ENCODE measurements at regions not wholly inside any gene's neighbourhood (a gene's known extent, or its start where the extent isn't known, plus 50 kb on each side); places are given as distances from the start of the nearest gene placed in this dataset.

DNA sequence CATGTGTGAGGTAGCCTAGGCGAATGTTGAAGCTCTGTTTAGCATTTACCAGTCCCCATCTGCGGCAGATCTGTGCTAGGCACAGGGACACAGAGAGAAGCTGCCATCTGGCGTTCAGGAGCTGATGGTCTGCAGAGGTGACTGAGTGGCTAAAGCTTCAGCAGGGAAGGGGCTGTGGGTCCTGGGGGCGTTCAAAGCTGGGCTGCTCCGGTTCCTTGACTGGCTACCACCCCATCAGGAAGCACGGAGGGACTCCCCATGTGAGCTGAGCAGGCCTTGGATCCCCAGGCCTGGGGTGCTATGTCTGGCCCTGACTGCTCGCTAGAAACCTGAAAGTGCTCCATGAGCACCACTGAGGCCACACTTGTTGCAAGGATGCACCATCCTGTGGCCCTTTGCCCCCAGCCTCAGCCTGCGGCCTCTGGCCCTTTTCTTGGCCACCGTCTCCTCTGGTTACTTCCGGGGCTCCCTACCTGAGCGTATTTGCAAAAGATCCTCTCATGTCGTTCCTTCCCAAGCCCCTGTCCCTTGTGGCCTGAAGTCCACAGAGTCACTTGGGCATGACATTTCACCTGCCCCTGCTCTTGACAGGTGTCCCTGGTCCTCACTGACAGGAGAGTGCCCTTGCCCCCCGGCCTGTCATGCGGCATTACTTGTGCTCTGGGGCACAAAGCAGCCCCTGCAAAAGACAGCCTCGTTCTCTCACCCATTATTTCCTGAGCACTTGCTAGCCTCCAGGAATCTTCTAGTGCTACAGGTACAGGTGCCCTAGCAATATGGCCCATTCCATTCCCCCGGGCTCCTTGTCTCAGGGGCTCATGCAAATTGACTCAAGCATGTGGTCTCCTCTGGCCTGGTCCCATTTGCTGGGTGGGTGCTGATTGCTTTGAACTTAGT, 108.1 kb downstream of the GLRX3 start:
- H3K27me3 ChIP-seq (ENCODE audit: insufficient read depth, low read length) = no peaks in the 10 kb centered on the region
- H3K4me1 ChIP-seq (ENCODE audit: insufficient read depth, low read length) = peaks cover 4% of the 10 kb centered on the region; the same call in 1 of the 2 replicates
- peaks cover 22% of the 10 kb centered on the region; the same call in 1 of the 2 replicates for H3K9me3 ChIP-seq (ENCODE audit: insufficient read depth, low read depth, low read length)
- no peak overlapping the region for H3K9ac ChIP-seq (ENCODE audit: low read depth, low read length)
- H3K27ac ChIP-seq (ENCODE audit: low read depth, low read length) = no peak overlapping the region
- H3K36me3 ChIP-seq (ENCODE audit: insufficient read depth, low read length) = no peaks in the 10 kb centered on the region
- WGBS = 94% methylated on average over 16 of the region's 16 CpGs
- no peak overlapping the region for H3K4me3 ChIP-seq (ENCODE audit: low read length)

DNA sequence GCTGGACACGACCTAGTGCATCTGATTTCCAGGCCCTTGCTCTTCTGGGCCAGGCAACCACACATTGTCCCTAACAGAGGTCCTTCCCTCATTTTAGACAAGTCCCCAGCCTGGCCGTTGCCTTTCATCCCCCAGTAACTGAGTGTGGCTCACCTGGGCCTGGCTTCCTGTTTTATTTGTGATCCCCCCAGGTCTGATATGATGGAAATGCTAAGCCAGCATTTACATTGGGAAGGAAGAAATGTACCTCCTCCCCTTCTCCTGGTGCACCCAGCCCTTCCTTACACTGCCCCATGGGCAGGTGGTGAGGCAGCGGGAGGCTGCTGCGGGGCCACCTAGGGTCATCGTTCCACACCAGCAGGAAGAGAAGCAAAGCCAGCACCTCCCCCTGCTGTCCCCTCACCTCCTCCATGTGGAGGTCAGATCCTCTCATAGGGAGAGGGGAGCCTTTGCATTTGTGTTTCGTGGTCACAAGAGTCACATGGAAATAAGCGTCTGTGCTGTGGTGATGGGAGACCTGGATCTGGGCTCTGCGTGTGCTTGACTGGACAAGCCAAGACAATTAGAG, 108.8 kb downstream of the GLRX3 start:
- WGBS = 93% methylated on average over 8 of the region's 8 CpGs
- Histone ChIP-seq H3K4me1 (ENCODE audit: insufficient read depth, low read length) (peaks cover 4% of the 10 kb centered on the region; the same call in 1 of the 2 replicates), H3K4me3 (ENCODE audit: low read length) (no peak overlapping the region), H3K9ac (ENCODE audit: low read depth, low read length) (no peak overlapping the region), H3K27me3 (ENCODE audit: insufficient read depth, low read length) (no peaks in the 10 kb centered on the region), H3K27ac (ENCODE audit: low read depth, low read length) (no peak overlapping the region), H3K9me3 (ENCODE audit: insufficient read depth, low read depth, low read length) (peaks cover 20% of the 10 kb centered on the region; the same call in 1 of the 2 replicates), H3K36me3 (ENCODE audit: insufficient read depth, low read length) (no peaks in the 10 kb centered on the region)

DNA sequence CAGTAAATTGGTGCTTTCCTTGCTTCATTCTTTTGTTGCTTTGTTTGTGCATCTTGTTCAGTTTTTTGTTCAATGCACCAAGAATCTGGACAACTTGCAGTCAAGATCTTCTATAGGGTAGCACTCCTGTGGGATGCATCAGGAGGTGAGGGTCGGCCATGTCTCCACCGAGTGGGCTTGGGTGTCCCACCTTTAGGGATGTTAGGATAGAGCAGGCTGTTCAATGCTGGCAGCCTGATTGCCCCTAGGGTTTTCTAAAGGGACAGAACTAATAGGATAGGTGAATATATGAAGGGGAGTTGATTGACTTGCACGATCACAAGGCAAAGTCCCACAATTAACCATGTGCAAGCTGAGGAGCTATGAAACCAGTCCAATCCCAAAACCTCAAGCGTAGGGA, 109.9 kb downstream of the GLRX3 start:
- H3K27ac ChIP-seq (ENCODE audit: low read depth, low read length) = no peak overlapping the region
- H3K36me3 ChIP-seq (ENCODE audit: insufficient read depth, low read length) = no peaks in the 10 kb centered on the region
- peaks cover 15% of the 10 kb centered on the region; the same call in 1 of the 2 replicates for H3K9me3 ChIP-seq (ENCODE audit: insufficient read depth, low read depth, low read length)
- H3K9ac ChIP-seq (ENCODE audit: low read depth, low read length) = no peak overlapping the region
- no peaks in the 10 kb centered on the region for H3K27me3 ChIP-seq (ENCODE audit: insufficient read depth, low read length)
- 92% methylated on average over 4 of the region's 4 CpGs for WGBS
- peaks cover 4% of the 10 kb centered on the region; the same call in 1 of the 2 replicates for H3K4me1 ChIP-seq (ENCODE audit: insufficient read depth, low read length)
- no peak overlapping the region for H3K4me3 ChIP-seq (ENCODE audit: low read length)

DNA sequence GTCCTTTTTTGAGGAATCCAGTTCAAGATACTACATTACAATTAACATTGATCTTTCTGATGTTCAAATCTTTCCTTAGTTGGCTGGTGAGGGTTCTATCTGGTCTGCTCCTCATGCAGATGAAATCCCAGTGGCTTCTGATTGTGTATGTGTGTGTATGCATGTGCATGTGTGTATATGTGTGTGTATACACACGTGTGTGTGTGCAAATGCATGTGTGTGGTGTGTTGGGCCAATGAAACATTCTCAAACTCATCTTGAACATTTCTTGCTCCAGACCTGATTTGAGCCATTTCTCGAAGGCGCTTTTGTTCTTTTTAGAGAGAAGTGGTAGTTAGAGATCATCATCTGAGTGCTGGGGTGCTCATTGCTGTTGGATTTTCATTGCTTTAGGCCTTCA, 113.9 kb downstream of the GLRX3 start:
- H3K9me3 ChIP-seq (ENCODE audit: insufficient read depth, low read depth, low read length) = peaks cover 8% of the 10 kb centered on the region; the same call in 1 of the 2 replicates
- no peaks in the 10 kb centered on the region for H3K27me3 ChIP-seq (ENCODE audit: insufficient read depth, low read length)
- no peak overlapping the region for H3K4me3 ChIP-seq (ENCODE audit: low read length)
- 77% methylated on average over 3 of the region's 3 CpGs for WGBS
- no peak overlapping the region for H3K27ac ChIP-seq (ENCODE audit: low read depth, low read length)
- H3K36me3 ChIP-seq (ENCODE audit: insufficient read depth, low read length) = no peaks in the 10 kb centered on the region
- no peaks in the 10 kb centered on the region for H3K4me1 ChIP-seq (ENCODE audit: insufficient read depth, low read length)
- H3K9ac ChIP-seq (ENCODE audit: low read depth, low read length) = no peak overlapping the region

DNA sequence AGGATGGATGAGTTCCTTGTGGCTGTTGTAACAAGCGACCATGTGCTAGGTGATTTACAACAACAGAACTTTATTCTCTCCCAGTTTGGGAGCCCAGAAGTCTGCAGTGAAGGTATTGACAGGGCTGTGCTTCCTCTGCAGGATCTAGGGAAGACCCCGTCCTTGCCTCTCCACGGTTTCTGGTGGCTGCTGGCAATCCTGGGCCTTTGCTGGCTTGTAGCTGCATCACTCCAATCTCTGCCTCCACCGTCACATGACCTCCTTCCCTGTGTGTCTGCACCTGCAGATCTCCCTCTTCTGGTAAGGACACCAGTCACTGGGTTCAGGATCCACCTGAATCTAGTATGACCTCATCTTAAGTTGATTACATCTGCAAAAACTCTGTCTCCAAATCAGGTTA, 115.6 kb downstream of the GLRX3 start:
- Histone ChIP-seq H3K4me1 (ENCODE audit: insufficient read depth, low read length) (no peaks in the 10 kb centered on the region), H3K4me3 (ENCODE audit: low read length) (no peak overlapping the region)
- WGBS = 92% methylated on average over 4 of the region's 4 CpGs

DNA sequence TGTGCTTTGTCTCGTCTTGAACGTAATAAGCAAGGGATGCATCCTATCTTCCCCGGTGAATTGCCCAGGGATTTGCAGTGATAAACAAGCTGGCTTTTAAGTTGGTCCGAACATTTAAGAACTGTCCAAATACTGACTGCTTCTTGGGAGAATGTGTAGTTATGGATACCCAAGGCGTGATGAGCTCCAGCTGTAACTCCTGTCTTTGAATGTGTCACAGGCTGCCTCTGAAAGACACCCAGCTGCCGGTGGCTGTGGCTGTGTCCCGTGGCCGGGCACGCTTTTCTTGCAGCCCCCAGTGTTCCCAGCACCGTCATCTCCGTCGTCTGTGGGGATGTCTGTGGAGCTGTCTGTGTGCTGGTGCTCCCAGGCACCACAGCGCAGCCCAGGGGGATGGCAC, 118.1 kb downstream of the GLRX3 start:
- Histone ChIP-seq H3K4me1 (ENCODE audit: insufficient read depth, low read length) (no peaks in the 10 kb centered on the region), H3K9ac (ENCODE audit: low read depth, low read length) (no peak overlapping the region), H3K27ac (ENCODE audit: low read depth, low read length) (no peak overlapping the region), H3K27me3 (ENCODE audit: insufficient read depth, low read length) (no peaks in the 10 kb centered on the region), H3K9me3 (ENCODE audit: insufficient read depth, low read depth, low read length) (peaks cover 19% of the 10 kb centered on the region; the same call in 1 of the 2 replicates), H3K36me3 (ENCODE audit: insufficient read depth, low read length) (no peaks in the 10 kb centered on the region), H3K4me3 (ENCODE audit: low read length) (no peak overlapping the region)
- 87% methylated on average over 13 of the region's 13 CpGs for WGBS

More for the DNA sequence above, 115.6 kb downstream of the GLRX3 start:
- Histone ChIP-seq H3K27me3 (ENCODE audit: insufficient read depth, low read length) (no peaks in the 10 kb centered on the region), H3K27ac (ENCODE audit: low read depth, low read length) (no peak overlapping the region), H3K9me3 (ENCODE audit: insufficient read depth, low read depth, low read length) (peaks cover 7% of the 10 kb centered on the region; the same call in 1 of the 2 replicates), H3K36me3 (ENCODE audit: insufficient read depth, low read length) (no peaks in the 10 kb centered on the region), H3K9ac (ENCODE audit: low read depth, low read length) (no peak overlapping the region)

DNA sequence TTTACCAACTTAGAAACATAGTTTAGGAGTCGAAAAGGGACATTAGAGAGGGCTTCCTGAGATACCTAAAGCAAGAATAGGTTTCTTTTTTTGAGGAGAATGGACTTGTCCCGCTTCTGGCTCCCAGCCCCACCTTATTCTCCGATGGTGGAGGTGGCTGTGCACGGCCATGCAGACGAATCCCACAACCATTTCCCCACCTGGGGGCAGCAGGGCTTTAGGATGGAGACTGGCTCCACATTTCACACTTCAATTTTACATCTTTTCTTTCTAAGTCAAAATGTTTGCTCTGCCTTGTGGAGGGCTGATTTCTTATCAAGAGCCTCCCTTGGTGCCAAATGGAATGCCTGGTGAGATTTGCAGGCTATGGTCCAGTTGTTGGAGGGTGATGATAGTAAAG, 118.5 kb downstream of the GLRX3 start:
- Histone ChIP-seq H3K9me3 (ENCODE audit: insufficient read depth, low read depth, low read length) (peaks cover 17% of the 10 kb centered on the region), H3K36me3 (ENCODE audit: insufficient read depth, low read length) (no peaks in the 10 kb centered on the region), H3K4me1 (ENCODE audit: insufficient read depth, low read length) (no peaks in the 10 kb centered on the region), H3K4me3 (ENCODE audit: low read length) (no peak overlapping the region), H3K9ac (ENCODE audit: low read depth, low read length) (no peak overlapping the region), H3K27ac (ENCODE audit: low read depth, low read length) (no peak overlapping the region), H3K27me3 (ENCODE audit: insufficient read depth, low read length) (no peaks in the 10 kb centered on the region)
- 74% methylated on average over 5 of the region's 5 CpGs for WGBS

DNA sequence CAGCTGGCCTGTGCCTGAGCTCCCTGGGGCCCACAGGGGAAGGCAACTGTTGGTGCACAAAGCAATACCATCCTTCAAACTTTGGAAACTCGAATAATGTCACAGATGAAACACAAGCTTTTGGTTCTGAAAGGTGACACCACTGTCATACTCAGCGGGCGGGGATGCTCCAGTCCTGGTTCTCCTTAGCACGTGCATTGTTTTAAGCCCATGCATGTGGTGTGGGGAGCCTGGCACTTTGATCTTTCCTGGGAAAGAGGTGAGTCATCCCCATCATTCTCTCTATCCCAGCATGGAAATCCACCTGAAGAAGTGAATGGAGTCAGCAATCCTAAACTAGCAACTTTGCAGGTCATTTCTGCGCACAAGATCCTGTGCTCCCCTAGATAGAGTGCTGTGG, 119.6 kb downstream of the GLRX3 start:
- H3K36me3 ChIP-seq (ENCODE audit: insufficient read depth, low read length) = no peaks in the 10 kb centered on the region
- WGBS = 64% methylated on average over 5 of the region's 5 CpGs
- H3K27ac ChIP-seq (ENCODE audit: low read depth, low read length) = no peak overlapping the region
- no peak overlapping the region for H3K9ac ChIP-seq (ENCODE audit: low read depth, low read length)
- H3K4me3 ChIP-seq (ENCODE audit: low read length) = no peak overlapping the region
- H3K27me3 ChIP-seq (ENCODE audit: insufficient read depth, low read length) = no peaks in the 10 kb centered on the region
- peaks cover 15% of the 10 kb centered on the region for H3K9me3 ChIP-seq (ENCODE audit: insufficient read depth, low read depth, low read length)
- H3K4me1 ChIP-seq (ENCODE audit: insufficient read depth, low read length) = no peaks in the 10 kb centered on the region

DNA sequence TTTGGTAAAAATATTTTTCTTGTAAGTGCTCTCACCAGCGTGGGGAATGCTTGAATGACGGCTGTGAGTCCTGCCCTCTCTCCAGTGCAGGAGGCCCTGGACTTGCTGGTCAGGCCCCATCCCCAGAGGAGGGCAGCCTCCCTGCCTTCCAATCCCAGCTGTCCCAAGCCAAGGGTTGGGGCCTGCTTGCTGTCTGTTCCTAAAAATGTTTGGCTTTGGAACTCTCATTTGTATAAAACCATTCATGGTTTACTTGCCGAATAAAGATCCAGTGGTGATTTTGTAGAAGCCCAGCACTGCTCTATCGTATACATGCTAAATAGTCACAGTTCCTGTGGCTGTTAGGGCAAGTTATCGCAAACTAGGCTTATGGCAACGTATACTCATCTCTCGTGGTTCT, 121.7 kb downstream of the GLRX3 start:
- no peaks in the 10 kb centered on the region for H3K36me3 ChIP-seq (ENCODE audit: insufficient read depth, low read length)
- peaks cover 13% of the 10 kb centered on the region for H3K9me3 ChIP-seq (ENCODE audit: insufficient read depth, low read depth, low read length)
- no peak overlapping the region for H3K27ac ChIP-seq (ENCODE audit: low read depth, low read length)
- WGBS = 96% methylated on average over 7 of the region's 7 CpGs
- H3K9ac ChIP-seq (ENCODE audit: low read depth, low read length) = no peak overlapping the region
- H3K27me3 ChIP-seq (ENCODE audit: insufficient read depth, low read length) = no peaks in the 10 kb centered on the region
- no peak overlapping the region for H3K4me3 ChIP-seq (ENCODE audit: low read length)
- no peaks in the 10 kb centered on the region for H3K4me1 ChIP-seq (ENCODE audit: insufficient read depth, low read length)

DNA sequence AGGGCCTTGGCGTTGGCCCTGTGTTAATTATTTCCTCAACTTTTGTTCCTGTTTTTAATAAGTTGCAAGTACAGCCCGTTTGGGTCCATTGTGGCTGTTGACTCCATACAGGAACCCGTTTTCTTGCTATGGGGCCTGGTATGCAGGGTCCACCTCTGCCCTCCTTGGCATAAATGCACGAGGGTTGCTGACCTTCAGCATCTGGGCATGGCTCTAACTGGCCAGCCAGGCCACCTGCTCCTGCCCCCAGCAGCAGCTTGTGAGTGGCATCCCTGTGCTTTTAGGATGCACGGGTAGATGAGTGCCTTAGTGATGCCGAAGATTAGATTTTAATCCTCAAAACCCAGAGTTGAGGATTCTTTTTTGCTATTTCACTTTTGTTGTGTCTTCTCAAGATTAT, 123.2 kb downstream of the GLRX3 start:
- WGBS = 95% methylated on average over 6 of the region's 6 CpGs
- H3K9ac ChIP-seq (ENCODE audit: low read depth, low read length) = no peak overlapping the region
- H3K9me3 ChIP-seq (ENCODE audit: insufficient read depth, low read depth, low read length) = peaks cover 17% of the 10 kb centered on the region
- no peaks in the 10 kb centered on the region for H3K36me3 ChIP-seq (ENCODE audit: insufficient read depth, low read length)
- H3K27me3 ChIP-seq (ENCODE audit: insufficient read depth, low read length) = no peaks in the 10 kb centered on the region
- no peak overlapping the region for H3K4me3 ChIP-seq (ENCODE audit: low read length)
- H3K27ac ChIP-seq (ENCODE audit: low read depth, low read length) = no peak overlapping the region
- no peaks in the 10 kb centered on the region for H3K4me1 ChIP-seq (ENCODE audit: insufficient read depth, low read length)

DNA sequence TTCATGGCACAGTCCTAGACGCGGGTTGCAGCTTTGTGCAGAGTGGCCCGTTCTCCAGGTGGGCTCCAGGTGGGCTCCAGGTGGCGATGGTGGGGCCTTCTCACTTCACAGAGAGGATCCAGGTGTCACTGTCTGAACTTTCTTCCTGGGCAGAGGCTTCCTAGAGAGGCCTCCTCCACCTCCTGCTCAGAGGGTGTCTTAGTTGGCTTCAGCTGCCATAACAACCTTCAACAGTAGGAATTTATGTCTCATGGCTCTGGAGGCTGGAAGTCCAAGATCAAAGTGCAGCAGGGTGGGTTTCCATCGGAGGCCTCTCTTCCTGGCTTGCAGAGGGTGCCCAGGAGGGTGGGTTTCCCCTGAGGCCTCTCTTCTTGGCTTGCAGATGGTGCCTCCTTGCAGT, 125.1 kb downstream of the GLRX3 start:
- WGBS = 77% methylated on average over 5 of the region's 5 CpGs
- Histone ChIP-seq H3K9me3 (ENCODE audit: insufficient read depth, low read depth, low read length) (peaks cover 21% of the 10 kb centered on the region), H3K27me3 (ENCODE audit: insufficient read depth, low read length) (no peaks in the 10 kb centered on the region)

More for the DNA sequence above, 125.1 kb downstream of the GLRX3 start:
- no peaks in the 10 kb centered on the region for H3K4me1 ChIP-seq (ENCODE audit: insufficient read depth, low read length)
- H3K27ac ChIP-seq (ENCODE audit: low read depth, low read length) = no peak overlapping the region
- no peak overlapping the region for H3K9ac ChIP-seq (ENCODE audit: low read depth, low read length)
- H3K4me3 ChIP-seq (ENCODE audit: low read length) = no peak overlapping the region
- no peaks in the 10 kb centered on the region for H3K36me3 ChIP-seq (ENCODE audit: insufficient read depth, low read length)

Data from HUES64 (cell line).